Natural killer cell (primary cell): ENCODE measurements at regions not wholly inside any gene's neighbourhood (a gene's known extent, or its start where the extent isn't known, plus 50 kb on each side); places are given as distances from the start of the nearest gene placed in this dataset.

Source experiments
- ATAC-seq, 3 donors: fragments of 150-1000 bp in 2 of 3; fragments of 200-7000 bp in 1 of 3; cut with Tn5 transposase; 1 replicate in 1 of 3; 2 replicates in 2 of 3; pipeline ENCODE4 v1.10.0; 2021; ENCODE audit warnings: mild to moderate bottlenecking in 2 of 3, moderate library complexity in 2 of 3
- DNase-seq, 2 donors: peaks; one replicate each; pipeline versions ENCODE4 v3.0.0 to v3.0.0-alpha.2; 2013 to 2021; ENCODE audit warnings: mixed read lengths in 1 of 2
- H3K27ac ChIP-seq: one replicate; pipeline ENCODE4 v1.5.1; 2013; ENCODE audit warnings: mild to moderate bottlenecking, low read length
- H3K27me3 ChIP-seq: one replicate; pipeline ENCODE4 v1.6.1; 2013; ENCODE audit warnings: low read length; ENCODE audit not compliant: control insufficient read depth, insufficient read depth
- H3K36me3 ChIP-seq: one replicate; pipeline ENCODE4 v1.6.1; 2013; ENCODE audit warnings: low read length; ENCODE audit not compliant: control insufficient read depth, insufficient read depth
- H3K4me1 ChIP-seq: one replicate; pipeline ENCODE4 v1.6.1; 2013; ENCODE audit warnings: low read length; ENCODE audit not compliant: control insufficient read depth, insufficient read depth
- H3K4me3 ChIP-seq: one replicate; pipeline ENCODE4 v1.5.1; 2013; ENCODE audit warnings: low read length
- H3K9me3 ChIP-seq: one replicate; pipeline ENCODE4 v1.6.1; 2013; ENCODE audit warnings: low read length; ENCODE audit not compliant: control insufficient read depth, insufficient read depth
- H3K27ac Mint-ChIP-seq, 2 donors: one replicate each; pipeline ENCODE4 v1.8.0; 2022; ENCODE audit warnings: mild to moderate bottlenecking in 2 of 2, mixed read lengths in 2 of 2, moderate library complexity in 1 of 2
- H3K27me3 Mint-ChIP-seq, 2 donors: one replicate each; pipeline ENCODE4 v1.8.0; 2022; ENCODE audit warnings: low read depth in 2 of 2, mixed read lengths in 2 of 2
- H3K36me3 Mint-ChIP-seq: one replicate; pipeline ENCODE4 v1.8.0; 2022; ENCODE audit warnings: mixed read lengths
- H3K4me1 Mint-ChIP-seq, 2 donors: one replicate each; pipeline ENCODE4 v1.8.0; 2022; ENCODE audit warnings: mixed read lengths in 2 of 2
- H3K4me3 Mint-ChIP-seq: one replicate; pipeline ENCODE4 v1.8.0; 2022; ENCODE audit warnings: mild to moderate bottlenecking, moderate library complexity, mixed read lengths
- H3K9me3 Mint-ChIP-seq, 2 donors: one replicate each; pipeline ENCODE4 v1.8.0; 2022; ENCODE audit warnings: mixed read lengths in 2 of 2
- CTCF ChIP-seq: fragments of 200-600 bp; IDR thresholded peaks from one replicate; pipeline ENCODE4 v1.8.0; 2022; ENCODE audit warnings: antibody characterized with exemption
- WGBS: methylation state at CpG from one replicate; pipeline ENCODE4 v1.1.7; 2013; ENCODE audit warnings: missing lambda C conversion rate; ENCODE audit not compliant: insufficient coverage; 5-methylcytosine and 5-hydroxymethylcytosine counted together
- intact Hi-C: fragments of 100-400 bp; cut with micrococcal nuclease; formaldehyde crosslinking; loops from one replicate; pipeline ENCODE4 v1.14.2; 2022

DNA sequence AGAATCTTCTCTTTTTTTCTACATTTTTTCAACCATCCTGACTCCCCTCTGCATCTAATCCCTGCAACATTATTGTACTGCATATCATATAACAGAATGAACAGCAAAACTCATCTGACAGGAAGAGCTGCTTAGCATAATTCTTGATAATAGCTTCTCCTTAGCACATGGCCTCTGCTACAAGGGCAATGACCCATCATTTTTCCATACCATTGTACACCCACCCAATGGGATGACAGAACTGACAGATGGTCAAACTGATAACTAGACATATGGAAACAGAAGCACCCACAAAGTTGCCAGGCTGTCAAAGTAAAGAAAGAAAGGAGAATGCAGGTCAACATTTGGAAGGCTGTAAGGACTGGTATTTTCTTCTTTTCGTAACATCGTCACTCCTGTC is 390.4 kb upstream of the USP15 start:
- no peak for TF ChIP-seq CTCF
- ATAC-seq (no peak), DNase-seq (no peak)
- no peak overlapping the region for H3K4me3 ChIP-seq
- Mint-ChIP-seq H3K4me3 (no peak overlapping the region), H3K27me3 (no peaks in the 10 kb centered on the region), H3K9me3 (no peaks in the 10 kb centered on the region), H3K36me3 (no peaks in the 10 kb centered on the region), H3K4me1 (no peaks in the 10 kb centered on the region), H3K27ac (no peak overlapping the region)
- H3K36me3 ChIP-seq = no peaks in the 10 kb centered on the region
- H3K27ac ChIP-seq = no peak overlapping the region
- H3K4me1 ChIP-seq = peaks cover 7% of the 10 kb centered on the region
- H3K27me3 ChIP-seq = no peaks in the 10 kb centered on the region
- intact Hi-C loops = no loop called here
- WGBS = no CpG with 5 or more reads among the region's 2 CpGs
- no peaks in the 10 kb centered on the region for H3K9me3 ChIP-seq

DNA sequence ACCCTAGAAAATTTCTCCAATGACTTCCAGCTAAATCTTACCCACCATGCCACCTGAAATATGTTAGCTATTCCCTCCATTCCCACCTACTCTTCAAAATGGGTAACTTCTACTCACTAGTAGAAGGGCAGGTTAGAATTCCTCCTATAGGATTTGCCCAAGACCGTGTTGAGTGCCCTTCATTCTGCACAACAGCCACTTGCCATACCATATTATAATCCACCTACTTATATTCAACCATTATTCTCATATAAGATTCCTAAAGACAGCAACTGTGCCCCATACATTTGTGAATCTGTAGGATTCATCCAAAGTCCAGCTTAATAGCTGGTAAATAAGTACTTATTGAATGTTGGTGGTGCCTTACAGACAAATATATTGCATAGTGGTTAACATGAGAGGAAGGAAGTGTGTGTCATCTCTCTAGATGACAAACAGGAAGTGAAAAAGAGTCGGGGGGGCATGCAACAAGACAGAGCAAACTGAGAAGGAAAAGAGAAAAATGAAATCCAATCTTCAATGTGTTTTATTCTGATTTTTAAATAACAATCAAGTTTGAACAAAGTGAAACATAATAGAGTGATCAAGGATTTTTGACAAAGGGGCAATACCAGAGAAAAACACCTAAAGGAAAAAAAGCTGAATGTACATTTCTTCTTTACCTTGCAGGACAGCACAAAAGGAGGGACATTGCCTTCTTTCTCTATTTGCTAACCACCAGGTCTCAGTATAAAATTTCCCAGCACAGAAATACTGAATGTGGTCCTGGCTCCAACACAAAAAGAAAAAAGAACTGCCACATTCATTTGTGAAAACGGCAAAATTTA is 389.3 kb upstream of the USP15 start:
- Histone ChIP-seq H3K36me3 (no peaks in the 10 kb centered on the region), H3K4me3 (no peak overlapping the region), H3K27me3 (no peaks in the 10 kb centered on the region), H3K9me3 (no peaks in the 10 kb centered on the region), H3K4me1 (peaks cover 7% of the 10 kb centered on the region), H3K27ac (peak overlapping the region; percentile 55)
- H3K4me3 Mint-ChIP-seq = no peak overlapping the region
- peak; percentile 74 to 93 (median 83) for ATAC-seq
- no peak for TF ChIP-seq CTCF
- no peaks in the 10 kb centered on the region for H3K27me3 Mint-ChIP-seq
- no peaks in the 10 kb centered on the region for H3K36me3 Mint-ChIP-seq
- no peaks in the 10 kb centered on the region for H3K9me3 Mint-ChIP-seq
- 52% methylated on average over 3 of the region's 3 CpGs for WGBS
- H3K4me1 Mint-ChIP-seq = no peaks in the 10 kb centered on the region
- peak in 1 of 2 donors; percentile 36 for DNase-seq
- no peak overlapping the region for H3K27ac Mint-ChIP-seq
- intact Hi-C loops = no loop called here

- peak overlapping the region; percentile 55 for H3K27ac ChIP-seq
- ATAC-seq = no peak
- no peak for DNase-seq
- Mint-ChIP-seq H3K36me3 (no peaks in the 10 kb centered on the region), H3K27ac (no peak overlapping the region), H3K27me3 (no peaks in the 10 kb centered on the region), H3K4me3 (no peak overlapping the region), H3K9me3 (no peaks in the 10 kb centered on the region), H3K4me1 (no peaks in the 10 kb centered on the region)
- peaks cover 7% of the 10 kb centered on the region for H3K4me1 ChIP-seq
- no peak overlapping the region for H3K4me3 ChIP-seq
- no peaks in the 10 kb centered on the region for H3K9me3 ChIP-seq
- no peaks in the 10 kb centered on the region for H3K27me3 ChIP-seq
- TF ChIP-seq CTCF = no peak
- intact Hi-C loops = no loop called here
- 72% methylated on average over 4 of the region's 5 CpGs for WGBS
- H3K36me3 ChIP-seq = no peaks in the 10 kb centered on the region
Observed at GRCh38 chr12:61871485-61871810, 388.8 kb upstream of the USP15 start.

- H3K4me1 ChIP-seq = no peaks in the 10 kb centered on the region
- no peak for TF ChIP-seq CTCF
- no peak overlapping the region for H3K4me3 Mint-ChIP-seq
- no peaks in the 10 kb centered on the region for H3K36me3 Mint-ChIP-seq
- ATAC-seq (no peak), DNase-seq (no peak)
- no peaks in the 10 kb centered on the region for H3K9me3 Mint-ChIP-seq
- H3K27ac ChIP-seq = no peak overlapping the region
- no peak overlapping the region for H3K27ac Mint-ChIP-seq
- intact Hi-C loops = no loop called here
- H3K4me1 Mint-ChIP-seq = no peaks in the 10 kb centered on the region
- WGBS = 93% methylated on average over 9 of the region's 9 CpGs
- H3K9me3 ChIP-seq = no peaks in the 10 kb centered on the region
- no peak overlapping the region for H3K4me3 ChIP-seq
- H3K27me3 Mint-ChIP-seq = no peaks in the 10 kb centered on the region
- no peaks in the 10 kb centered on the region for H3K36me3 ChIP-seq
- no peaks in the 10 kb centered on the region for H3K27me3 ChIP-seq
Observed at GRCh38 chr12:61879229-61879628, 381.0 kb upstream of the USP15 start.
